ENCODE measurements at regions not wholly inside any gene's neighbourhood (a gene's known extent, or its start where the extent isn't known, plus 50 kb on each side); places are given as distances from the start of the nearest gene placed in this dataset.

- DNase-seq (ENCODE audit: low spot score), result no peak
Observed at GRCh38 chr10:121033366-121033765, 182.2 kb downstream of the WDR11 start.

GRCh38 chr10:121036431-121036830, 185.3 kb downstream of the WDR11 start:
- no peak for DNase-seq (ENCODE audit: low spot score)

- DNase-seq (ENCODE audit: low spot score), result no peak
Observed at GRCh38 chr10:121041499-121041898, 190.3 kb downstream of the WDR11 start.

- DNase-seq (ENCODE audit: low spot score), result no peak
Observed at GRCh38 chr10:121041906-121042305, 190.7 kb downstream of the WDR11 start.

GRCh38 chr10:121042342-121042741, 191.2 kb downstream of the WDR11 start:
- DNase-seq (ENCODE audit: low spot score), result no peak

- no peak for DNase-seq (ENCODE audit: low spot score)
Observed at GRCh38 chr10:121043124-121043849, 192.1 kb downstream of the WDR11 start.

GRCh38 chr10:121048749-121049148, 197.6 kb downstream of the WDR11 start:
- no peak for DNase-seq (ENCODE audit: low spot score)

- DNase-seq (ENCODE audit: low spot score), result no peak
Observed at GRCh38 chr10:121049489-121049888, 198.3 kb downstream of the WDR11 start.

GRCh38 chr10:121049923-121050322, 198.8 kb downstream of the WDR11 start:
- no peak for DNase-seq (ENCODE audit: low spot score)

- DNase-seq (ENCODE audit: low spot score), result no peak
Observed at GRCh38 chr10:121051171-121051570, 200.0 kb downstream of the WDR11 start.

- DNase-seq (ENCODE audit: low spot score), result no peak
Observed at GRCh38 chr10:121051696-121052279, 200.6 kb downstream of the WDR11 start.

- no peak for DNase-seq (ENCODE audit: low spot score)
Observed at GRCh38 chr10:121053151-121053550, 202.0 kb downstream of the WDR11 start.

- DNase-seq (ENCODE audit: low spot score), result no peak
Observed at GRCh38 chr10:121054874-121055273, 203.7 kb downstream of the WDR11 start.

- no peak for DNase-seq (ENCODE audit: low spot score)
Observed at GRCh38 chr10:121057269-121057668, 206.1 kb downstream of the WDR11 start.

- no peak for DNase-seq (ENCODE audit: low spot score)
Observed at GRCh38 chr10:121058082-121058481, 206.9 kb downstream of the WDR11 start.

- no peak for DNase-seq (ENCODE audit: low spot score)
Observed at GRCh38 chr10:121059351-121059750, 208.2 kb downstream of the WDR11 start.

GRCh38 chr10:121062115-121062514, 211.0 kb downstream of the WDR11 start:
- DNase-seq (ENCODE audit: low spot score), result no peak

- no peak for DNase-seq (ENCODE audit: low spot score)
Observed at GRCh38 chr10:121063744-121064143, 212.6 kb downstream of the WDR11 start.

GRCh38 chr10:121064491-121064890, 213.3 kb downstream of the WDR11 start:
- no peak for DNase-seq (ENCODE audit: low spot score)

GRCh38 chr10:121065330-121065729, 214.2 kb downstream of the WDR11 start:
- no peak for DNase-seq (ENCODE audit: low spot score)

- no peak for DNase-seq (ENCODE audit: low spot score)
Observed at GRCh38 chr10:121069061-121069850, 218.1 kb downstream of the WDR11 start.

GRCh38 chr10:121070275-121071070, 219.3 kb downstream of the WDR11 start:
- peak; percentile 26 for DNase-seq (ENCODE audit: low spot score)

Measured in germinal center (tissue), 1 donor.